HG03108 (cell line): ENCODE measurements at regions not wholly inside any gene's neighbourhood (a gene's known extent, or its start where the extent isn't known, plus 50 kb on each side); places are given as distances from the start of the nearest gene placed in this dataset.

Source experiments
- ATAC-seq: cut with Tn5 transposase; IDR thresholded peaks from one replicate; pipeline ENCODE4 v1.9.1; 2021; ENCODE audit warnings: moderate library complexity; ENCODE audit not compliant: unreplicated experiment

- no peak for ATAC-seq
Measured at GRCh38 chr13:30151388-30151787, 156.0 kb downstream of the KATNAL1 start.

GRCh38 chr13:30149248-30149647 lies 158.1 kb downstream of the KATNAL1 start:
- no peak for ATAC-seq

GRCh38 chr13:30148786-30149185 lies 158.6 kb downstream of the KATNAL1 start:
- ATAC-seq, result no peak

GRCh38 chr13:30148171-30148754 lies 159.1 kb downstream of the KATNAL1 start:
- ATAC-seq, result no peak

GRCh38 chr13:30147421-30147820 lies 159.9 kb downstream of the KATNAL1 start:
- ATAC-seq, result no peak

- no peak for ATAC-seq
Measured at GRCh38 chr13:30147015-30147414, 160.3 kb downstream of the KATNAL1 start.

GRCh38 chr13:30145709-30146367 lies 161.5 kb downstream of the KATNAL1 start:
- ATAC-seq, result peak; percentile 46

GRCh38 chr13:30143666-30144400 lies 163.5 kb downstream of the KATNAL1 start:
- no peak for ATAC-seq

GRCh38 chr13:30142486-30143211 lies 164.7 kb downstream of the KATNAL1 start:
- ATAC-seq, result no peak

GRCh38 chr13:30141775-30142485 lies 165.4 kb downstream of the KATNAL1 start:
- ATAC-seq, result no peak

GRCh38 chr13:30140973-30141372 lies 166.4 kb downstream of the KATNAL1 start:
- no peak for ATAC-seq

GRCh38 chr13:30138511-30138910 lies 168.8 kb downstream of the KATNAL1 start:
- ATAC-seq, result no peak

GRCh38 chr13:30135868-30136267 lies 171.5 kb downstream of the KATNAL1 start:
- no peak for ATAC-seq

- ATAC-seq, result no peak
Measured at GRCh38 chr13:30135351-30135750, 172.0 kb downstream of the KATNAL1 start.

GRCh38 chr13:30134578-30134977 lies 172.8 kb downstream of the KATNAL1 start:
- ATAC-seq, result no peak

- no peak for ATAC-seq
Measured at GRCh38 chr13:30133996-30134395, 173.4 kb downstream of the KATNAL1 start.

GRCh38 chr13:30133554-30133912 lies 173.8 kb downstream of the KATNAL1 start:
- no peak for ATAC-seq

GRCh38 chr13:30132623-30133553 lies 174.5 kb downstream of the KATNAL1 start:
- peak; percentile 83 for ATAC-seq

- ATAC-seq, result no peak
Measured at GRCh38 chr13:30129411-30129810, 177.9 kb downstream of the KATNAL1 start.

GRCh38 chr13:30128591-30128990 lies 178.8 kb downstream of the KATNAL1 start:
- peak; percentile 68 for ATAC-seq
